SKM-1 (cell line): ENCODE measurements at regions not wholly inside any gene's neighbourhood (a gene's known extent, or its start where the extent isn't known, plus 50 kb on each side); places are given as distances from the start of the nearest gene placed in this dataset.

ENCODE experiments used
- DNase-seq: peaks from one replicate; lab custom pipeline; 2025; ENCODE audit not compliant: unreplicated experiment; lab: John Stamatoyannopoulos, UW

- DNase-seq = no peak
These were observed 51.0 kb upstream of the SPINK5 start for GRCh38 chr5:148012801-148013200.

GRCh38 chr5:148011398-148012137 lies 52.2 kb upstream of the SPINK5 start:
- DNase-seq = peak; percentile 39

GRCh38 chr5:148005788-148006520 lies 57.8 kb upstream of the SPINK5 start:
- DNase-seq = no peak

DNA sequence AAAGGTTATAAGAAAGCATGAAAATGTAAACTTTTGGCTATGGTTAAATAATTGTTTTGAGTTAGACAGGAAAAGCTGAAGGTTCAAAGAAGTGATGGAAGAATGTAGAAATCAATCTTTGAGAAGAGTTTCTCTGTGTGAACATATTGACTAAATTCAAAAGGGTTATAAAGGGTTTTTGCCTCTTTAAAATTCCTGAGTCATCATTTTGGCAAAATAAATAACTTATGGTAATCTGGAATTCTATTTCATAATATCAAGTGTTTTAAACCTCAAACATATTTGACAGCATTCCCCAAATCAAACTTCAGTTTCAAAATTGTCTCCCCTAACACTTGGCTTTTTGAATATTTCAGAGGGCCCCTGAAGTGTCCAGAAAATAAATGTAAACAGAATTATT lies 60.6 kb upstream of the SPINK5 start:
- DNase-seq = no peak

- no peak for DNase-seq
These were observed 61.3 kb upstream of the SPINK5 start for GRCh38 chr5:148002451-148002850.

GRCh38 chr5:148000036-148000435 lies 63.7 kb upstream of the SPINK5 start:
- no peak for DNase-seq

GRCh38 chr5:147998704-147999103 lies 65.1 kb upstream of the SPINK5 start:
- DNase-seq = no peak

- no peak for DNase-seq
These were observed 66.3 kb upstream of the SPINK5 start for GRCh38 chr5:147997486-147997885.

GRCh38 chr5:147996379-147996778 lies 67.4 kb upstream of the SPINK5 start:
- no peak for DNase-seq

- DNase-seq = no peak
These were observed 67.9 kb upstream of the SPINK5 start for GRCh38 chr5:147995846-147996245.

DNA sequence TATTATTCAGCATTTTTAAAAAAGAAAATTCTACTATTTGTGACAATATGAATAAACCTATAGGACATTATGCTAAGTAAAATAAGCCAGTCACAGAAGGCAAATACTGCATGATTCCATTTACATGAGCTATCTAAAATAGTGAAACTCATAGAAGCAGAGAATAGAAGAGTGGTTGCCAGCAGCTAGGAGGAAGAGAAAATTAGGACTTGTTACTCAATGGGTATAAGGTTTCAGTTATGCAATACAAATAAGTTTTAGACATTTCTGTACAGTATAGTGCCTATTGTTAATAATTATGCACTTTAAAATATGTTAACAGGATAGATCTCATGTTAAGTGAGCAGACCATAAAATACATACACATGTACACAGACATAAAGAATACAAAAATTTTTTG lies 73.8 kb upstream of the SPINK5 start:
- DNase-seq = no peak

GRCh38 chr5:147989239-147989638 lies 74.5 kb upstream of the SPINK5 start:
- no peak for DNase-seq

- no peak for DNase-seq
These were observed 77.5 kb upstream of the SPINK5 start for GRCh38 chr5:147986134-147986757.

DNA sequence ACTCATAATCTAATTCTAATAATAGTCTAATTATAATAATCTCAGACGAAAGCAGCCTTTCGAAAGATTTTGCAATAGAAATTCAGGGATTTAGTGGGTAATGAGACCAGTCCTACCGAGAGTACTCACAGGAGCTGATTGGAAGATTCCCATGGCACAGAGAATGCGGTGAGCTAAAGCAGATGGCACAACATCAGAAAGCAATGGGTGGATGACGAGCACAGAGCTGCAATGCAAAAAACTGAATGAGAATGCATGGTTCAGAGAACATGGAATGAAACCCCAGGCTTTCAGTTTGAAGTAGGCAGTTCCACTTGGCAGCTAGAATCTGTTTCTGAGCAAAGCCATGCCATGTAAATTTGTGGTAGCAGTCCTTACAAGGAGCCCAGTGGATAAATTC lies 78.2 kb upstream of the SPINK5 start:
- no peak for DNase-seq

GRCh38 chr5:147983742-147984141 lies 77.4 kb upstream of the C5orf46 start:
- DNase-seq = no peak

- DNase-seq = no peak
These were observed 74.7 kb upstream of the C5orf46 start for GRCh38 chr5:147981074-147981473.

DNA sequence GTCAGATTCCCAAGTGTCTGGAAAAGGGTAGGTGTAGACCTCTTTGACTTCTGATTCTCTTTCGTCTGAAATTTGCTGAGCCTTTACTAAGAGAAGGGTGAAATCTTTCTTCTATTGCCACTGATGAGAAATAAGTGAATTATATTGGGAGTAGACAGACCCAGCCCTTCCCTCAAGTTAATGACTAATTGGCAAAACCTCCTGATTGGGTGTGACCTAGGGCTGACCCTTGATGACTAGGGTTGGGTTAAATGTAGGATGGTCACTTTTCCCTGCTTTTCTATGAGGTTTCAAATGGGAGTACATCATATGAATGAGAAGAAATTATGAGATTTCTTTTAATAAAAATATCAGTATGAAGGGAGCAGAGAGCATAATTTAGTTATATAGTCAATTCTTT lies 73.4 kb upstream of the C5orf46 start:
- no peak for DNase-seq

GRCh38 chr5:147972076-147972840 lies 65.9 kb upstream of the C5orf46 start:
- DNase-seq = no peak

DNA sequence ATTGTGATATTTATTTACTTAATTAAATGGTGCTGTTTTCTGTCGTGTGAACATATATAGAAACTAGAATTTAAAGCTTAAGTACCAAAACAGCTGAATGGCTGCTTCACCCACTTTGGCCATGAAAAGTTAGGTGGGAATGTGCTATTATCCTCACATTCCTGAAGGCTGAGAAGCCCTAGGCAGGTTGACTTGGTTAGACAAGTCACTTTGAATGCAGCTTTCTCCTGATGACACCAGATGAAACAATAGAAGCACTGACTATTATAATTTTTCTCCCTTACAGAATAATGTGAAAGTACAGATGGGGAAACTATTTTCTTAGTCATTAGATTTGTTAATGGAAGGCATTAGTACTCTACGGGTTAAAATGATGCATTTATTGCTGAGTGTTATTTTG lies 65.1 kb upstream of the C5orf46 start:
- DNase-seq = no peak

GRCh38 chr5:147968855-147969254 lies 62.5 kb upstream of the C5orf46 start:
- no peak for DNase-seq

GRCh38 chr5:147966829-147967228 lies 60.5 kb upstream of the C5orf46 start:
- no peak for DNase-seq
